Endodermal cell (in vitro differentiated cells): ENCODE measurements at regions not wholly inside any gene's neighbourhood (a gene's known extent, or its start where the extent isn't known, plus 50 kb on each side); places are given as distances from the start of the nearest gene placed in this dataset.

ENCODE experiments used
- DNase-seq: peaks from one replicate; pipeline ENCODE4 v3.0.0-alpha.2; 2017
- H3K27ac ChIP-seq: 2 replicates; pipeline ENCODE4 v1.5.1; 2013; ENCODE audit warnings: mild to moderate bottlenecking, low read depth, low read length, moderate library complexity
- H3K27me3 ChIP-seq: 2 replicates; pipeline ENCODE4 v1.6.1; 2013; ENCODE audit warnings: mild to moderate bottlenecking, low read length, moderate library complexity; ENCODE audit not compliant: insufficient read depth, control insufficient read depth, poor library complexity, severe bottlenecking
- H3K36me3 ChIP-seq: 2 replicates; pipeline ENCODE4 v1.7.0; 2013; ENCODE audit warnings: mild to moderate bottlenecking, low read length, moderate library complexity; ENCODE audit not compliant: control insufficient read depth, insufficient read depth
- H3K4me1 ChIP-seq: one replicate; pipeline ENCODE4 v1.7.0; 2013; ENCODE audit warnings: low read length; ENCODE audit not compliant: control insufficient read depth, insufficient read depth
- H3K4me3 ChIP-seq: 2 replicates; pipeline ENCODE4 v1.5.1; 2013; ENCODE audit warnings: mild to moderate bottlenecking, low read length, moderate library complexity
- H3K9ac ChIP-seq: 2 replicates; pipeline ENCODE4 v1.6.1; 2013; ENCODE audit warnings: mild to moderate bottlenecking, low read length, moderate library complexity; ENCODE audit not compliant: poor library complexity, severe bottlenecking; ENCODE audit errors: extremely low read depth
- H3K9me3 ChIP-seq: 2 replicates; pipeline ENCODE4 v1.6.1; 2013; ENCODE audit warnings: mild to moderate bottlenecking, low read length, moderate library complexity; ENCODE audit not compliant: control insufficient read depth
- H3K27ac Mint-ChIP-seq: 2 replicates; pipeline ENCODE4 v1.8.0; 2020; ENCODE audit warnings: mixed read lengths
- H3K27me3 Mint-ChIP-seq: 2 replicates; pipeline ENCODE4 v1.8.0; 2021; ENCODE audit warnings: mild to moderate bottlenecking, mixed read lengths; ENCODE audit not compliant: insufficient read depth
- H3K36me3 Mint-ChIP-seq: 2 replicates; pipeline ENCODE4 v1.8.0; 2020; ENCODE audit warnings: low read depth, mixed read lengths
- H3K4me1 Mint-ChIP-seq: 2 replicates; pipeline ENCODE4 v1.8.0; 2020; ENCODE audit warnings: mixed read lengths
- H3K4me3 Mint-ChIP-seq: 2 replicates; pipeline ENCODE4 v1.8.0; 2020; ENCODE audit warnings: mild to moderate bottlenecking, moderate library complexity, mixed read lengths
- H3K9me3 Mint-ChIP-seq: 2 replicates; pipeline ENCODE4 v1.8.0; 2020; ENCODE audit warnings: mild to moderate bottlenecking, mixed read lengths
- CTCF ChIP-seq: fragments of 200-600 bp; sonication (generic); conservative IDR thresholded peaks from 2 replicates; pipeline ENCODE4 v1.5.0; 2021; ENCODE audit warnings: antibody characterized with exemption, mild to moderate bottlenecking
- whole genome bisulfite sequencing, 2 experiments: methylation state at CpG; one replicate each; pipeline versions ENCODE4 v1.1.5 to v1.1.7; 2013; ENCODE audit warnings: missing lambda C conversion rate in 2 of 2, mixed read lengths in 1 of 2; ENCODE audit not compliant: insufficient coverage in 1 of 2, insufficient read length in 1 of 2; 5-methylcytosine and 5-hydroxymethylcytosine counted together

- no peak for DNase-seq
- Histone ChIP-seq H3K27me3 (no peaks in the 10 kb centered on the region), H3K4me3 (no peak overlapping the region), H3K9me3 (no peaks in the 10 kb centered on the region), H3K9ac (no peak overlapping the region), H3K36me3 (no peaks in the 10 kb centered on the region), H3K4me1 (no peaks in the 10 kb centered on the region), H3K27ac (no peak overlapping the region)
- no peaks in the 10 kb centered on the region for H3K27me3 Mint-ChIP-seq
- no peaks in the 10 kb centered on the region for H3K4me1 Mint-ChIP-seq
- no peak overlapping the region for H3K27ac Mint-ChIP-seq
- no peaks in the 10 kb centered on the region for H3K36me3 Mint-ChIP-seq
- no peaks in the 10 kb centered on the region for H3K9me3 Mint-ChIP-seq
- 87% methylated on average over 2 of the region's 2 CpGs; no CpG with 5 or more reads in 1 of the 2 experiments for WGBS, 2 experiments
- TF ChIP-seq CTCF: no peak
- H3K4me3 Mint-ChIP-seq: no peak overlapping the region
Measured at GRCh38 chr10:4635883-4636282, 190.1 kb upstream of the AKR1E2 start.

- 92% methylated on average over 2 to 4 of the region's 5 CpGs for WGBS, 2 experiments
- H3K9ac ChIP-seq: no peak overlapping the region
- Mint-ChIP-seq H3K36me3 (no peaks in the 10 kb centered on the region), H3K9me3 (no peaks in the 10 kb centered on the region), H3K4me3 (no peak overlapping the region), H3K4me1 (no peaks in the 10 kb centered on the region), H3K27me3 (no peaks in the 10 kb centered on the region), H3K27ac (no peak overlapping the region)
- H3K36me3 ChIP-seq: no peaks in the 10 kb centered on the region
- no peak for DNase-seq
- no peaks in the 10 kb centered on the region for H3K4me1 ChIP-seq
- no peak overlapping the region for H3K4me3 ChIP-seq
- H3K27ac ChIP-seq: no peak overlapping the region
- no peaks in the 10 kb centered on the region for H3K27me3 ChIP-seq
- H3K9me3 ChIP-seq: no peaks in the 10 kb centered on the region
- no peak for TF ChIP-seq CTCF
Measured at GRCh38 chr10:4635388-4635787, 190.6 kb upstream of the AKR1E2 start.

GRCh38 chr10:4633776-4634175 is 192.2 kb upstream of the AKR1E2 start:
- H3K27me3 ChIP-seq: no peaks in the 10 kb centered on the region
- H3K36me3 ChIP-seq: no peaks in the 10 kb centered on the region
- whole genome bisulfite sequencing, 2 experiments: 93 to 95% methylated on average over 6 to 8 of the region's 8 CpGs
- no peak overlapping the region for H3K4me3 ChIP-seq
- H3K9ac ChIP-seq: no peak overlapping the region
- Mint-ChIP-seq H3K9me3 (no peaks in the 10 kb centered on the region), H3K4me3 (no peak overlapping the region), H3K27me3 (no peaks in the 10 kb centered on the region), H3K4me1 (no peaks in the 10 kb centered on the region), H3K36me3 (no peaks in the 10 kb centered on the region), H3K27ac (no peak overlapping the region)
- no peak for TF ChIP-seq CTCF
- DNase-seq: no peak
- H3K4me1 ChIP-seq: no peaks in the 10 kb centered on the region
- H3K9me3 ChIP-seq: no peaks in the 10 kb centered on the region
- no peak overlapping the region for H3K27ac ChIP-seq
